ENCODE measurements at regions not wholly inside any gene's neighbourhood (a gene's known extent, or its start where the extent isn't known, plus 50 kb on each side); places are given as distances from the start of the nearest gene placed in this dataset.

- TF ChIP-seq, protein P1, sequence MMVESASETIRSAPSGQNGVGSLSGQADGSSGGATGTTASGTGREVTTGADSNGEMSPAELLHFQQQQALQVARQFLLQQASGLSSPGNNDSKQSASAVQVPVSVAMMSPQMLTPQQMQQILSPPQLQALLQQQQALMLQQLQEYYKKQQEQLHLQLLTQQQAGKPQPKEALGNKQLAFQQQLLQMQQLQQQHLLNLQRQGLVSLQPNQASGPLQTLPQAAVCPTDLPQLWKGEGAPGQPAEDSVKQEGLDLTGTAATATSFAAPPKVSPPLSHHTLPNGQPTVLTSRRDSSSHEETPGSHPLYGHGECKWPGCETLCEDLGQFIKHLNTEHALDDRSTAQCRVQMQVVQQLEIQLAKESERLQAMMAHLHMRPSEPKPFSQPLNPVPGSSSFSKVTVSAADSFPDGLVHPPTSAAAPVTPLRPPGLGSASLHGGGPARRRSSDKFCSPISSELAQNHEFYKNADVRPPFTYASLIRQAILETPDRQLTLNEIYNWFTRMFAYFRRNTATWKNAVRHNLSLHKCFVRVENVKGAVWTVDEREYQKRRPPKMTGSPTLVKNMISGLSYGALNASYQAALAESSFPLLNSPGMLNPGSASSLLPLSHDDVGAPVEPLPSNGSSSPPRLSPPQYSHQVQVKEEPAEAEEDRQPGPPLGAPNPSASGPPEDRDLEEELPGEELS (CRISPR knock-in tag; IDR thresholded peaks at IDR 0.05), result no peak
- TF ChIP-seq, protein P2, sequence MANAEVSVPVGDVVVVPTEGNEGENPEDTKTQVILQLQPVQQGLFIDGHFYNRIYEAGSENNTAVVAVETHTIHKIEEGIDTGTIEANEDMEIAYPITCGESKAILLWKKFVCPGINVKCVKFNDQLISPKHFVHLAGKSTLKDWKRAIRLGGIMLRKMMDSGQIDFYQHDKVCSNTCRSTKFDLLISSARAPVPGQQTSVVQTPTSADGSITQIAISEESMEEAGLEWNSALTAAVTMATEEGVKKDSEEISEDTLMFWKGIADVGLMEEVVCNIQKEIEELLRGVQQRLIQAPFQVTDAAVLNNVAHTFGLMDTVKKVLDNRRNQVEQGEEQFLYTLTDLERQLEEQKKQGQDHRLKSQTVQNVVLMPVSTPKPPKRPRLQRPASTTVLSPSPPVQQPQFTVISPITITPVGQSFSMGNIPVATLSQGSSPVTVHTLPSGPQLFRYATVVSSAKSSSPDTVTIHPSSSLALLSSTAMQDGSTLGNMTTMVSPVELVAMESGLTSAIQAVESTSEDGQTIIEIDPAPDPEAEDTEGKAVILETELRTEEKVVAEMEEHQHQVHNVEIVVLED (CRISPR knock-in tag; IDR thresholded peaks at IDR 0.05; ENCODE audit: borderline replicate concordance), result no peak
- TF ChIP-seq, protein P3, sequence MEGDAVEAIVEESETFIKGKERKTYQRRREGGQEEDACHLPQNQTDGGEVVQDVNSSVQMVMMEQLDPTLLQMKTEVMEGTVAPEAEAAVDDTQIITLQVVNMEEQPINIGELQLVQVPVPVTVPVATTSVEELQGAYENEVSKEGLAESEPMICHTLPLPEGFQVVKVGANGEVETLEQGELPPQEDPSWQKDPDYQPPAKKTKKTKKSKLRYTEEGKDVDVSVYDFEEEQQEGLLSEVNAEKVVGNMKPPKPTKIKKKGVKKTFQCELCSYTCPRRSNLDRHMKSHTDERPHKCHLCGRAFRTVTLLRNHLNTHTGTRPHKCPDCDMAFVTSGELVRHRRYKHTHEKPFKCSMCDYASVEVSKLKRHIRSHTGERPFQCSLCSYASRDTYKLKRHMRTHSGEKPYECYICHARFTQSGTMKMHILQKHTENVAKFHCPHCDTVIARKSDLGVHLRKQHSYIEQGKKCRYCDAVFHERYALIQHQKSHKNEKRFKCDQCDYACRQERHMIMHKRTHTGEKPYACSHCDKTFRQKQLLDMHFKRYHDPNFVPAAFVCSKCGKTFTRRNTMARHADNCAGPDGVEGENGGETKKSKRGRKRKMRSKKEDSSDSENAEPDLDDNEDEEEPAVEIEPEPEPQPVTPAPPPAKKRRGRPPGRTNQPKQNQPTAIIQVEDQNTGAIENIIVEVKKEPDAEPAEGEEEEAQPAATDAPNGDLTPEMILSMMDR (CRISPR knock-in tag; IDR thresholded peaks at IDR 0.05), result no peak
- TF ChIP-seq, protein P4, sequence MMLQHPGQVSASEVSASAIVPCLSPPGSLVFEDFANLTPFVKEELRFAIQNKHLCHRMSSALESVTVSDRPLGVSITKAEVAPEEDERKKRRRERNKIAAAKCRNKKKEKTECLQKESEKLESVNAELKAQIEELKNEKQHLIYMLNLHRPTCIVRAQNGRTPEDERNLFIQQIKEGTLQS (CRISPR knock-in tag; IDR thresholded peaks at IDR 0.05), result no peak
- no peak for TF ChIP-seq SOX6 (IDR thresholded peaks at IDR 0.05)
- TF ChIP-seq SOX6 (CRISPR knock-in tag; IDR thresholded peaks at IDR 0.05), result no peak
- no peak for TF ChIP-seq ZNF138 (CRISPR knock-in tag; IDR thresholded peaks at IDR 0.05; ENCODE audit: low read depth)
- TF ChIP-seq SAFB2 (CRISPR knock-in tag; IDR thresholded peaks at IDR 0.05; ENCODE audit: borderline replicate concordance, low read depth), result no peak
- TF ChIP-seq GABPA (IDR thresholded peaks at IDR 0.05; ENCODE audit: low read depth, low read length), result no peak
- no peak for TF ChIP-seq GABPA (CRISPR knock-in tag; IDR thresholded peaks at IDR 0.05; ENCODE audit: low read depth)
- TF ChIP-seq MLLT10 (CRISPR knock-in tag; IDR thresholded peaks at IDR 0.05), result no peak
Observed at GRCh38 chr9:25322142-25322541, 356.1 kb downstream of the TUSC1 start.

All from HepG2 (cell line).